ENCODE measurements at regions not wholly inside any gene's neighbourhood (a gene's known extent, or its start where the extent isn't known, plus 50 kb on each side); places are given as distances from the start of the nearest gene placed in this dataset.
A peak's percentile ranks its signal among the peaks of the same experiment; 100 is the strongest.

- no peak for DNase-seq (ENCODE audit: low read depth in 2 of 2)
These were observed 467.4 kb downstream of the BCOR start for GRCh38 chrX:39630344-39630743.

DNA sequence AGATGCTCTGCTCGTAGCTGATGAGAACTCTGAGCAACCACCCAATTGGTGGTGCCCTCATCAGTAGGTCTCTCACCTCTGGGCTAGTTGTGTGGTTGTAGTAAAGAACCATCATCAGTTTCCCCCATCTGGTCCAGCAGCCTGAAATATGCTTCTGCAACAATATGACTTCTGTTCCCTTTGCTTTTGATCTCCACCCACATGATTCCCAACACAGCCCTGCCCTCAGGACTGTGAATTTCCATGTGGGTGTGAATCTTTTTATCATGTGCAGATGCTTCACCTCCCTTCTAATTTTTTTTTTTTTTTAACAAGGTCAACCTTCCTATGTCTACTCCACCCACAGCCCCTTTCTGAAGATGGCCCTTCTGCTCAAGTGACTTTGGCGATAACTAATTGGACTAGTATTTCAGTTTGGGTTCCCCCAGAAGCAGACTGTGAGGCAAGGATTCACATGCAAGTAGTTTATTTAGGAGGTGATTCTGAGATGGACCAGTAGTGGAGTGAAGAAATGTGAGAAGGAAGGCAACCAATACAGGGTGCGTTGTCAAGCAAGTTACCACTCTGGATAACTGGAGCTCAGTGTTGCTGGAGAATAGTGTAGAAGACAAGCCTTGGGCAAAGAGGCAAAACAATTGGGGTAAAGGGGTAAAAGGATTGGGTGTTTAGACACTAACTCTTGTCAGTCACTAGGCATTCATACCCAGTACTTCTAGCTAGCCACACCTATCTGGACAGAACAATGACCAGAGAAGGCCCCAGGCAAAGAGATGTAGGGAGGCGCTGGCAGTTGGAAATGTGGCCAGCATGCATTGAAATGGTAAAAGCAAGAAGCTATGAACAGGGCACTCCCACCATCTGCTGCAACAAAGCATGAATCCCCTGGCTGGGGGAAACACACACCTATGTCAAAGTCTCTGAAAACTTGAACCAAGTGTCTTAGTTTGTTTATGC is 466.2 kb downstream of the BCOR start:
- DNase-seq (ENCODE audit: low read depth in 2 of 2): no peak

DNA sequence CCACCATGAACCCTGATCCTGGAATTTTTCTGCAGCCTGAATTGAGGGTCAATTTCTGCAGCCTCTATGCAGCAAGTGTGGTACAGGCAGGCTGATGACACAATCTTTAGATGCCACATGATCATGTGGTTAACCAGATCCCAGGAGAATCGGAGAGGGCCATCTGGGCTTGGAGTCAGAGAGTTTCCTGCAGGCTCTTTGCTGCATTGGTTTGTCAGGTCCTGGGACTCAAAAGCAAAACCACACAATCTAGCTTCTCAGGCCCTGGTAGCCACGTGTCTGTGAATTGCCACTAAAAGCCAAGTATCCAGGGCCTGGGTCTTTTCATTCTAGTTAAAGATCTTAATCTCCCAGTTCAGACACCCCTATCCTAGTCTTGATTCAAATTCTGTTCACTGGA is 464.5 kb downstream of the BCOR start:
- DNase-seq (ENCODE audit: low read depth in 2 of 2): peak; percentile 26 to 27

- DNase-seq (ENCODE audit: low read depth in 2 of 2): no peak
These were observed 461.3 kb downstream of the BCOR start for GRCh38 chrX:39636481-39636880.

- no peak for DNase-seq (ENCODE audit: low read depth in 2 of 2)
These were observed 459.2 kb downstream of the BCOR start for GRCh38 chrX:39638526-39638925.

DNA sequence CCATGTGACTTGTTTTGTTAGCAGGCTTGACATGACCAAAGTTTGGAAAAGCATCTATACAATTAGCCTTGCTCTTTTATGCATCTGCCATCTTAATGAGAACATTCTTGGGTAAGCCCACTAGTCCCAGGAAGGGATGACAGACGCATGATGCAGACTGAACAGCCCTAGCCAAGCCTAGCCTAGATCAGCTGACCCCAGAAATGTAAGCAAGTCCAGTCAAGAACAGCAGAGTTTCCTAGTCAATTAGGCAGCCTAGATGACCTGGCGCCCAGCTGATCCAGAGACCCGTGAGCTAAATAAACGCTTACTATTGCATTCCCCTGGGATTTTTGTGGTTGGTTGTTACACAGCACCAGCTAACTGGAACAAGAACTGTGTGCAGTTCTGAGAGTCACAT is 457.9 kb downstream of the BCOR start:
- no peak for DNase-seq (ENCODE audit: low read depth in 2 of 2)

- no peak for DNase-seq (ENCODE audit: low read depth in 2 of 2)
These were observed 456.9 kb downstream of the BCOR start for GRCh38 chrX:39640866-39641265.

DNA sequence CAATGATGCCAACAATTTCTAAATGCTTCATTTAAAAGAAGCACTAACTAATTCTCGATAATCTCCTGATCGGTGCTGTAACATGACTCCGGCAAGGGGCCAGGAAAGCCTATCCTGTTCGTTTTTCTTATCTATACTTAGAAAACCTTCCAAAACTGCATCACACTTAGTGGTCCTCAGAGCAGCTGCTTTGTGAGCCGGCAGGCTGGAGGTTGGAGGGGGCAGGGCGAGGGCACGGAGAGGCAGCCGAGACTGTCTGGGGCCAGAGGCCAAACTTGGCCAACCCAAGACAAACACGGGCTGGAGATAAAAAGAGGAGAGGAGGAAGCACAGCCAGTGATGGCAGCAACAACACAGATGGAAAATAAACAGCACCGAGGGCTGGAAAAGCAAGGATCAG is 455.7 kb downstream of the BCOR start:
- no peak for DNase-seq (ENCODE audit: low read depth in 2 of 2)

GRCh38 chrX:39643550-39643949 is 454.2 kb downstream of the BCOR start:
- DNase-seq (ENCODE audit: low read depth in 2 of 2): no peak

DNA sequence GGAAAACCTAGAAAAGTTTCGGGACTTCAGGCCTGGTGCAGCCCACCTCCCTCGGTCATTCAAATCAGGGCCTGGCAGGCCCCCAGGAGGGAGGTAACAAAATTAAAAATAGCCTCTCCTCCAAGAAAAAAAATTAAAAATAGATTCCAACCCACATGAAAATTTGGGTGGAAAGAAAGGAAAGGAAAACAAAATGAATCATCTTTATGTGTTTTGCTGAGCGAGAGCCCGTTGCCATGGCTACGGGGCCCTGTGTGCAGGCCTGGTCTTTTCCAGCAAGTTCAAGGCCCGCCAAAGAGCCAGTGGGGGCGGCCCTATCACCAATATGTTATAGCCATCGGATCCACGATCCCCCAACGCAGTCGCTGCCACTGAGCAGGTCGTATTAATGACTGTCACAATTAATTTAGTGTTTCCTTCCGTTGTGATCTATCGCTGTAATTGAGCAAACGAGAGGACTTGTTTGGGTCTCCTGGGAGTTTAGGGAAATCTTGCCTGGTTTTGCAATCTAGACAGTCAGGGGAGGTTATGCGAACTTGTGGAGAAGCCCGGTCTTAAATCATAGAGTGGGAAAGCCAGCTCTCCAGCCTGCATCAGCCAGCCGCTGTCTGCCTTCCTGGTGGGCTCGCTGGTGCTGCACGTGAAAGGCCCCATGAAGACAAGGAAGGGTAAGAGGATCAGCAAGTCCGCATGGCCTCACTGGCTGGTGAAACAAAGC is 452.4 kb downstream of the BCOR start:
- peak; percentile 70 to 72 for DNase-seq (ENCODE audit: low read depth in 2 of 2)

GRCh38 chrX:39648548-39649254 is 449.1 kb downstream of the BCOR start:
- no peak for DNase-seq (ENCODE audit: low read depth in 2 of 2)

DNA sequence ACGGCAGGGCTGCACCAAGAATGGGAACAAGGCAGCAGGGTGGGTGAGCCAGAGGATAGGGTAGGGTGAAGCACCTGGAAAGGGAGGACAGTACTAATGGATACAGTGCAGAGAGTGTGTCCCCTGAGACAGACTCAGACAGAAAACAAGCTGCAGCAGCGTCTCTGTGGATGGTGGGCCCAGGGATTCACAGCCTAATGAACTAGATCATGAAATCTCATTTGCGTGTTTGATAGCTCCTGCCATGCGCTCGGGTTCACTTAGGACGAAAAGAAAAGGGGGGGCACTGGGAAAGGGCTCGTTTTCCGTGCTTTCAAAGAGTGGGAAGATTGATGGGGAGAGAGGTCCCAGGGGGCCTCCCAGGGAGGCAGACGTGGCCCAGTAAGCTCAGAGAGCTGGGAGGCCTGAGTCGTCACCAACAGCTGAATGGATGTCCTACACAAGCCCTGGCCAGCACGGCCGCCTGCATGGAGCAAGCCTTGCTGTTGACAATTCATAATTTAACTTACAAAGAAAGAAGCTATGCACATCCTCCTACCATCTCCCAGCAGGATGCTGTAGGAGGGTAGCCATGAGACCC is 446.9 kb downstream of the BCOR start:
- DNase-seq (ENCODE audit: low read depth in 2 of 2): no peak

GRCh38 chrX:39652336-39652735 is 445.4 kb downstream of the BCOR start:
- no peak for DNase-seq (ENCODE audit: low read depth in 2 of 2)

GRCh38 chrX:39653691-39654090 is 444.1 kb downstream of the BCOR start:
- no peak for DNase-seq (ENCODE audit: low read depth in 2 of 2)

- no peak for DNase-seq (ENCODE audit: low read depth in 2 of 2)
These were observed 443.4 kb downstream of the BCOR start for GRCh38 chrX:39654183-39654925.

DNA sequence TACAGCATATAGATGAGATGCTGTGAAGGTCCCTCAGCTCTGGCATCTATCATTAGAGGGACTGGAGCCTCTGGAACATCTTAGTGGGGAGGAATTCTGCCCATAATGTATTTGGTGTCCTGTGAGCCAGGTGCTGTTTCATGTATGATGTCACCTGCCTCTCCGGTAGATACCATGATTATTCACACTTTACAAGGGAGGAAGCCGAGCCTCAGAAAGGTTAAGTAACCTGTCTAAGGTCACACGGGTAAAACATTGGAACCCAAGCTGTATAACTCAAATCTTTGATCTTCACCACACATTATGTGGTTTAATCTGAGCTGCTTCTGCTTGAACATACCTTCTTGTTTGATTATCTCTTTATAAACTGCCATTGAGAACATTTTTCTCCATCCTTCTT is 442.8 kb downstream of the BCOR start:
- no peak for DNase-seq (ENCODE audit: low read depth in 2 of 2)

DNA sequence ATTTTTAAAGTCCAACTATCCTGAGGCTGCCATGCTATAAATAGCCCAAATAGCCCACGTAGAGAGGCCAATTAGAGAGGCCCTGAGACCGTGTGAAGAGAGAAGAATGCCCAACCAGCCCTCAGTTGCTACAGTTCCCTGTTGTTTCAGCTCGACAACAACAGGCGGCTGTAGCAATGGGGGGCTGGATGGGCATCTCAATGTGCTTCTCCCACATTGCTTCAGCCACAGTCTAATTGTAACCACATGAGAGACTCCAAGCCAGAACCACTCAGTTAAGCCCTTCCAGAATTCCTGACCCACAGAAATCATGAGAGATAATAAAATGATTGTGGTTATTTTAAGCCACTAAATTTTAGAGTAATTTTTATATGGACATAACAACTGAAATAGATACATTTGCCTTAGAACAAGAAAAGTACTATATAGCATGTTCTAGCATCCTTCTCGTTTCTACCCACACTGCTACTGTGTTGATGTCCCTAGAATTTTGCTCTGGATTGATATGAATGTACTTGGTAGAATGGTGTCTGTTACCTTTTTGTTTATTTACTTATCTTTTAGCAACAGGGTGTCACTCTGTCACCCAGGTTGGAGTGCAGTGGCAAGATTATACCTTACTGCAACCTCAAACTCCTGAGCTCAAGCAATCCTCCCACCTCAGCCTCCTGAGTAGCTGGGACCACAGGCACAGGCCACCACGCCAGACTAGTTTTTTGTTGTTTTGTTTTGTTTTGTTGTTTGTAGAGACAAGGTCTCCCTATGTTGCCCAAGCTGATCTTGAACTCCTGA is 436.4 kb downstream of the BCOR start:
- DNase-seq (ENCODE audit: low read depth in 2 of 2): no peak

DNA sequence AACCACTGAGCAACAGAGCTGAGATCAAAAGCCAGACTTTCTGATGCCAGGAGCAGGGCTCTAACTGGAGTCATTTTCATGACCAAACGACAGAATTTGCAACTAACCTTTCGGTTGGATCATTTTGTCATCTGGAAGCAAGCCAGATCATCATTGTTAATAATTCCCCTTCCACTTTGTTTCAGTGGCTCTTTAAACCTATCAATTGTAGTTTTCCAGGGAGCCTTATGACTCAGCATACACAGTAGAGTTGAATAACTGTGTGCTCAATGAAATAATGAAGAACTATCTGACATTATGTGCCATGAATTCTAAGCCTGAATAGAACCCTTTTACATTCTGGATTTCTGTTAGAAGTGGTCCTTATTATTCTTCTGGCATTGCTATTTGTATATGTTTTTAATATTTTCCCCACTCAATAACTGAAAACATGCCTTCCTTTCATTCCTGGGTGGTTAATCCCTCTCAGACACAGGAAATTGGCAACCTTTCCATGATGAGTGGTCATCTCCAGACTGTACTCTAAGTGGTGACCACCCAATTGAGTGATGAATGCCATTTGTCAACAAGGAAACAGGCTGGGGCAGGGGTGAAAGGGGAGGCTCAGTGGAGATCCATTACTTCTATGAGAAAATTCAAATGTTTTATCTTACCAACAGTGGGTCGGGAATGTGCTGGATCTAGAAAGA is 431.8 kb downstream of the BCOR start:
- DNase-seq (ENCODE audit: low read depth in 2 of 2): no peak

DNA sequence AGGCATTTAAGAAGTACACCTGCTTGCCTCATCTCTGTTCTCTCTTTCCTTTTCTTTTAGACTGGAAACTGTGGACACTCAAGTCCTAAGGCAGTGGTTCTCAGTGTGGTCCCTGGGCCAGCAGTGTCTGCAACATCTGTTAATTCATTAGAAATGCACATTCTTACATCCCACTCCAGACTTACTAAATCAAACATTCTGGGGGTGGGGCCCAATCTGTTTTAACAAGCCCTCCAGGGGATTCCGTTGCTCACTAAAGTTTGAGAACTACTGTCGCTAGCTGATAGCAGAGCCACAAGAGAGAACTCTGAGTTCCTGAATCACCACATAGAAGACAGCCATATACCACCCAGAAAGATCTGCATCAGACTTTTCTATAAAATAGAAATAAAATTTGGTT is 430.6 kb downstream of the BCOR start:
- no peak for DNase-seq (ENCODE audit: low read depth in 2 of 2)

Measured in fibroblast of skin of left quadriceps (primary cell).